H9 (cell line): ENCODE measurements at regions not wholly inside any gene's neighbourhood (a gene's known extent, or its start where the extent isn't known, plus 50 kb on each side); places are given as distances from the start of the nearest gene placed in this dataset.

ENCODE experiments used
- DNase-seq: peaks from one replicate; pipeline ENCODE4 v3.0.0-alpha.2; 2017
- H2AFZ ChIP-seq: one replicate; pipeline ENCODE4 v1.6.1; 2013; ENCODE audit warnings: mild to moderate bottlenecking, low read length, control low read depth, moderate library complexity
- H2AK5ac ChIP-seq: 2 replicates; pipeline ENCODE4 v1.6.1; 2013; ENCODE audit warnings: low read length, control low read depth, mixed read lengths; ENCODE audit not compliant: insufficient read length
- H2BK120ac ChIP-seq: one replicate; pipeline ENCODE4 v1.6.1; 2013; ENCODE audit warnings: low read depth, mild to moderate bottlenecking, low read length, control low read depth, inconsistent platforms; ENCODE audit not compliant: poor library complexity, severe bottlenecking
- H2BK12ac ChIP-seq: 2 replicates; pipeline ENCODE4 v1.6.1; 2013; ENCODE audit warnings: low read length, control low read depth, mixed read lengths, low read depth; ENCODE audit not compliant: insufficient read length
- H2BK15ac ChIP-seq: 2 replicates; pipeline ENCODE4 v1.6.1; 2013; ENCODE audit warnings: low read depth, low read length, control low read depth
- H2BK20ac ChIP-seq: one replicate; pipeline ENCODE4 v1.6.1; 2013; ENCODE audit warnings: low read depth, mild to moderate bottlenecking, low read length, control low read depth, inconsistent platforms; ENCODE audit not compliant: poor library complexity, severe bottlenecking
- H2BK5ac ChIP-seq: 2 replicates; pipeline ENCODE4 v1.6.1; 2013; ENCODE audit warnings: low read length, control low read depth, mixed read lengths; ENCODE audit not compliant: insufficient read length
- H3K14ac ChIP-seq: 2 replicates; pipeline ENCODE4 v1.6.1; 2013; ENCODE audit warnings: low read length, control low read depth; ENCODE audit not compliant: insufficient read depth
- H3K18ac ChIP-seq: 2 replicates; pipeline ENCODE4 v1.6.1; 2013; ENCODE audit warnings: low read depth, mild to moderate bottlenecking, mixed read lengths, low read length, control low read depth; ENCODE audit not compliant: insufficient read length
- H3K23ac ChIP-seq: 2 replicates; pipeline ENCODE4 v1.6.1; 2013; ENCODE audit warnings: low read length, control low read depth, mixed read lengths, low read depth; ENCODE audit not compliant: insufficient read length
- H3K23me2 ChIP-seq: 2 replicates; pipeline ENCODE4 v1.6.1; 2013; ENCODE audit warnings: low read depth, mild to moderate bottlenecking, mixed read lengths, low read length, control low read depth; ENCODE audit not compliant: insufficient read length, poor library complexity, severe bottlenecking
- H3K27ac ChIP-seq: 2 replicates; pipeline ENCODE4 v1.5.1; 2013; ENCODE audit warnings: low read length, control low read depth, mixed read lengths, low read depth; ENCODE audit not compliant: insufficient read length
- H3K27me3 ChIP-seq: 2 replicates; pipeline ENCODE4 v1.6.1; 2013; ENCODE audit warnings: low read length, control low read depth, inconsistent platforms; ENCODE audit not compliant: insufficient read depth
- H3K4ac ChIP-seq: 2 replicates; pipeline ENCODE4 v1.6.1; 2013; ENCODE audit warnings: low read depth, mild to moderate bottlenecking, control low read depth, inconsistent platforms, low read length, moderate library complexity
- H3K4me1 ChIP-seq: 2 replicates; pipeline ENCODE4 v1.6.1; 2013; ENCODE audit warnings: low read length, control low read depth, inconsistent platforms; ENCODE audit not compliant: insufficient read depth
- H3K4me2 ChIP-seq: 2 replicates; pipeline ENCODE4 v1.6.1; 2013; ENCODE audit warnings: low read length, control low read depth, mixed read lengths; ENCODE audit not compliant: insufficient read length, insufficient read depth
- H3K56ac ChIP-seq: 2 replicates; pipeline ENCODE4 v1.6.1; 2013; ENCODE audit warnings: low read depth, mild to moderate bottlenecking, mixed read lengths, low read length, control low read depth; ENCODE audit not compliant: insufficient read length
- H3K79me1 ChIP-seq: 2 replicates; pipeline ENCODE4 v1.6.1; 2013; ENCODE audit warnings: low read depth, mild to moderate bottlenecking, moderate library complexity, low read length, control low read depth, inconsistent platforms; ENCODE audit not compliant: insufficient read depth, poor library complexity, severe bottlenecking
- H3K79me2 ChIP-seq: 2 replicates; pipeline ENCODE4 v1.6.1; 2013; ENCODE audit warnings: low read length, control low read depth, inconsistent platforms; ENCODE audit not compliant: insufficient read depth
- H3K9ac ChIP-seq: 2 replicates; pipeline ENCODE4 v1.6.1; 2013; ENCODE audit warnings: low read length, control low read depth, mixed read lengths; ENCODE audit not compliant: insufficient read length; ENCODE audit errors: extremely low read depth
- H3K9me3 ChIP-seq: one replicate; pipeline ENCODE4 v1.6.1; 2013; ENCODE audit warnings: low read depth, low read length, inconsistent platforms; ENCODE audit not compliant: control insufficient read depth
- H3T11ph ChIP-seq: one replicate; pipeline ENCODE4 v1.6.1; 2013; ENCODE audit warnings: mild to moderate bottlenecking, low read length, control low read depth, inconsistent platforms
- H4K20me1 ChIP-seq: one replicate; pipeline ENCODE4 v1.6.1; 2013; ENCODE audit not compliant: control insufficient read depth, insufficient read length, insufficient read depth
- H4K5ac ChIP-seq: 2 replicates; pipeline ENCODE4 v1.6.1; 2013; ENCODE audit warnings: low read depth, mild to moderate bottlenecking, mixed read lengths, low read length, control low read depth; ENCODE audit not compliant: insufficient read length
- H4K8ac ChIP-seq: replicated peaks from 2 replicates; pipeline ENCODE4 v1.6.1; 2013; ENCODE audit warnings: low read length, control low read depth, mixed read lengths, low read depth; ENCODE audit not compliant: insufficient read length
- H4K91ac ChIP-seq: 2 replicates; pipeline ENCODE4 v1.6.1; 2013; ENCODE audit warnings: low read depth, mild to moderate bottlenecking, moderate library complexity, mixed read lengths, low read length, control low read depth; ENCODE audit not compliant: insufficient read length
- H3K27ac Mint-ChIP-seq, 3 experiments: 2 replicates in 2 of 3; 3 replicates in 1 of 3; pipeline ENCODE4 v1.8.0; 2020 to 2021; ENCODE audit warnings: mixed read lengths in 3 of 3, mild to moderate bottlenecking in 1 of 3, moderate library complexity in 1 of 3
- H3K27me3 Mint-ChIP-seq: 2 replicates; pipeline ENCODE4 v1.8.0; 2021; ENCODE audit warnings: low read depth, mild to moderate bottlenecking, moderate library complexity, mixed read lengths
- H3K36me3 Mint-ChIP-seq, 3 experiments: 2 replicates in 2 of 3; 3 replicates in 1 of 3; pipeline ENCODE4 v1.8.0; 2020 to 2021; ENCODE audit warnings: low read depth in 3 of 3, mixed read lengths in 3 of 3; ENCODE audit not compliant: insufficient read depth in 1 of 3
- H3K4me1 Mint-ChIP-seq, 2 experiments: 2 replicates each; pipeline ENCODE4 v1.8.0; 2020; ENCODE audit warnings: mixed read lengths in 2 of 2
- H3K4me3 Mint-ChIP-seq, 2 experiments: 2 replicates in 1 of 2; 3 replicates in 1 of 2; pipeline ENCODE4 v1.8.0; 2020 to 2021; ENCODE audit warnings: mild to moderate bottlenecking in 2 of 2, mixed read lengths in 2 of 2, moderate library complexity in 1 of 2
- H3K9me3 Mint-ChIP-seq, 2 experiments: 2 replicates in 1 of 2; 3 replicates in 1 of 2; pipeline ENCODE4 v1.8.0; 2020; ENCODE audit warnings: mild to moderate bottlenecking in 2 of 2, mixed read lengths in 2 of 2, moderate library complexity in 1 of 2
- CTCF ChIP-seq: fragments of 200-600 bp; sonication (generic); conservative IDR thresholded peaks from 3 replicates; pipeline ENCODE4 v1.8.0; 2021; ENCODE audit warnings: antibody characterized with exemption, mild to moderate bottlenecking
- WGBS: extraction: QIAGEN DNeasy Blood & Tissue Kit; methylation state at CpG from one replicate; pipeline ENCODE4 v1.1.7; 2013; ENCODE audit warnings: missing lambda C conversion rate, low lambda C conversion rate, mixed read lengths; ENCODE audit not compliant: insufficient read length; ENCODE audit errors: extremely low coverage; 5-methylcytosine and 5-hydroxymethylcytosine counted together

DNA sequence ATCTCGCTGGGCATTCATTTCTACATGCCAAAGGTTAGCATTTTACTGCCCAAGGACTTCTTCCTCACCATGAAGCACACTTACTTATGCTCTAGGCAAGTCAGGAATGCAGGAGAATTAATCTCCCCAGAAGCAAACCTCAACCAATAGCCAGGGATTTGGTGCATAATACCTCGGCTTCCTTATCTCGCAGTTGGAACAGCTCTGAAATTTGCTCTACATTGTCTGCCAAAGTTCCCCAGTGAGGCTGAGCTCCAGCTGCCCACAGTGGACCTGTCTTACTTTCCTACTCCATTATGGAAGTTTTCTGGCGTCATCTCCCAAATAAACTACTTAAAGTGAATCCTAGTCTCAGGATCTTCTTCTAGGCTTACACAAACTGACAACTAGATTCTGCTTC lies 57.6 kb upstream of the PPM1J start:
- H2BK12ac ChIP-seq = no peak overlapping the region

More for the DNA sequence above, 57.6 kb upstream of the PPM1J start:
- Histone ChIP-seq H4K20me1 (no peaks in the 10 kb centered on the region), H3K9me3 (no peaks in the 10 kb centered on the region), H3K23me2 (no peaks in the 10 kb centered on the region), H2AFZ (no peak overlapping the region), H3K18ac (no peak overlapping the region), H3K79me1 (no peaks in the 10 kb centered on the region), H2BK5ac (no peak overlapping the region), H3K14ac (no peak overlapping the region), H3K56ac (no peak overlapping the region), H2AK5ac (no peak overlapping the region), H4K91ac (no peak overlapping the region), H3K27ac (no peak overlapping the region), H2BK20ac (no peak overlapping the region), H3K4me1 (0 out of 2 replicates have a peak, but pooled peaks cover 2% of the 10 kb centered on the region), H4K8ac (no peak overlapping the region), H3K79me2 (no peaks in the 10 kb centered on the region), H2BK120ac (no peak overlapping the region), H4K5ac (no peak overlapping the region), H3K23ac (no peak overlapping the region), H3K4ac (no peak overlapping the region), H2BK15ac (no peak overlapping the region), H3T11ph (no peak overlapping the region), H3K27me3 (no peaks in the 10 kb centered on the region), H3K9ac (no peak overlapping the region), H3K4me2 (no peak overlapping the region)
- no peak for DNase-seq
- no peaks in the 10 kb centered on the region; the same call in none of the 2 replicates for H3K27me3 Mint-ChIP-seq
- H3K4me1 Mint-ChIP-seq = peaks cover 8 to 10% of the 10 kb centered on the region in 2 experiments
- H3K36me3 Mint-ChIP-seq = peaks cover 0 to 11% (median 0%) of the 10 kb centered on the region in 3 experiments; a peak in 5 of 7 replicates
- H3K9me3 Mint-ChIP-seq = peaks cover 7 to 16% of the 10 kb centered on the region in 2 experiments; a peak in 4 of 5 replicates
- H3K27ac Mint-ChIP-seq = no peak overlapping the region
- WGBS = no CpG with 5 or more reads among the region's 4 CpGs
- no peak for TF ChIP-seq CTCF
- no peak overlapping the region for H3K4me3 Mint-ChIP-seq
